T47D (cell line): ENCODE measurements at regions not wholly inside any gene's neighbourhood (a gene's known extent, or its start where the extent isn't known, plus 50 kb on each side); places are given as distances from the start of the nearest gene placed in this dataset.

ENCODE experiments used
- DNase-seq, 2 experiments: peaks; one replicate each; pipeline versions ENCODE4 v3.0.0 to v3.0.0-alpha.2; 2011 to 2012; ENCODE audit warnings: low read depth in 1 of 2, low spot score in 1 of 2
- JUND ChIP-seq: IDR thresholded peaks from 2 replicates; pipeline ENCODE4 v1.6.1; 2012; ENCODE audit warnings: low read depth
- in situ Hi-C: cut with HindIII; loops from 2 replicates; pipeline ENCODE4 v1.10.0; 2016; ENCODE audit warnings: low sequenced_read_pairs, low pct_unique_long_range_greater_than_20kb

DNA sequence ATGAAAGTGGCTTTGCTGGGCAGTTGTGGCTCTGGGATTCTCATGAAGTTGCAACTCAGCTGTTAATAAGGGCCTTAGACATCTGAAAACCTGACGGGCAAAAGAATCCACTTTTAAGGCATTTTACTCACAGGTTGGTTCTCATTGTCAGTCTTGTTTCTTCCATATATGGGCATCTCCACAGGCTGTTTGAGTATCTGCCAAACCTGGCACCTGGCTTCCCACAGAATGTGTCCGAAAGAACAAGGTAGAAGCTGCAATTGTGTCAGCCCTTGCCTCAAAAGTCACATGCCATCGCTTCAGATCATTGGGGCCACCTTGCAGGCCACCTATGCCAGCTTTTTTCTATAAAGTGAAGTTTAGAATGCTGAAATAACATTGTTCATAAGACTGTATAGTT, 102.4 kb downstream of the KCTD12 start:
- no peak for TF ChIP-seq JUND
- in situ Hi-C loops: no loop called here
- no peak for DNase-seq

DNA sequence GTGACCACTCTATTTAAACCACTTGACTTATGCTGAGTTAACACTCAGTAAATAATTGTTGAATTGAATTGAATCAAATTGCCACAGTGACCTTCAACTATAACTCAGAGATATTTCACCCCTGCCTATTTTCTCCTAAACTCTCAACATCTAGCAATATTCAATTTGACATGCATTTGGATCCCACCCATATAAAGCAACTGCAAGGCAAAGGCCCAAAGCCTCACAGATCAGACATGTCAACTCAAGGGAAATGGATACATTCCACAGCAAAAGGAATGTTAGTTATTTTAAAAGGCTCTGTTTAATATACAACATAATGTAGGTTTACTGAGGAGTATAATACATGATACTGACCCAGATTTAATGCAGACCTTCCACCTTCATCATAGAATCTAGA, 107.4 kb downstream of the KCTD12 start:
- in situ Hi-C loops: no loop called here
- no peak for TF ChIP-seq JUND
- DNase-seq: no peak

DNA sequence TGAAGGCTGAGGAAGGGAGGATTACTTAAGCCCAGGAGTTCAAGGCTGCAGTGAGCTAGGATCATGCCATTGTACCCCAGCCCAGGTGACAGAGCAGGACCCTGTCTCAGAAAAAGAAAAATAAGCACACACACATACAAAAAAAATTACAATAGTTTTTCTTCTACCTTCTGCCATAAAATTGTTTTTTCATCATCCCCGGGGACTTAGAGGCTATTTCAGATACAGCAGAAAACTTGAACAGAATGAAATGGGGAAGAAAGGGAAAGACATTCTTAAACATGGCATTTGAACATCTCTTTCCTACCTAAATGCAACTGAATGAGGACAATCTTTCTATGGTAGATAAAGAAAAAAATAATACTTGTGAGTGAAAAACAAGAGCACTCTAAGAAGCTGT, 109.1 kb downstream of the KCTD12 start:
- no peak for TF ChIP-seq JUND
- in situ Hi-C loops: no loop called here
- no peak for DNase-seq

DNA sequence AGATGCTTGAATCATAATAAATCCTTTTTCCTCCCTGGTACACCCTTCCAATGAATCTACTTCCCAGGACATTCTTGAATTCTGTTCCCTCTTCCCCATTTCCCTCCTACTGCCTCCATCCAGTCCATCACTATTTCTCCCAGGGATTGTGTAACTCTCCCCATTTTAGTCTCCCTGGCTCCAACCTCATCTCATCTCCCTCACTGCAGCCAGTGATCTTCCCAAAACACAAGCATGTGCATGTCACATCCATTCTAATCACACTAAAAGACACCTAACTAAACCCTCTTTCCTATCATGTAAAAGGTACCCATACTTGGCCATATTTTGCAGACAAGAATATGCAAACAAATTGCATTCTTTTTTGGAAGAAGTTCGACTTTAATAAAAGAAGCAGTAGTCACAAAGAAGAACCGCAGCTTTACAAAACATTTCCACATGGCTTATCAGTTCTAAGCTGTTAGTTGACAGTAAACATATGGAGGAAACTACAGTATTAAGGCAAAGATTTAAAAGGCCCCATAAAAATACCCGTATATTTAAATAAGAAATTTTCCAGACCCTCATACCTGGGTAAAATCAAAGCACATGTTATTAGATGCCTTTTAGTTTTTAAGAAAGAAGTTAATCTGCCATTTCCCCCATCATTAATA, 111.0 kb downstream of the KCTD12 start:
- in situ Hi-C loops: no loop called here
- no peak for TF ChIP-seq JUND
- no peak for DNase-seq

DNA sequence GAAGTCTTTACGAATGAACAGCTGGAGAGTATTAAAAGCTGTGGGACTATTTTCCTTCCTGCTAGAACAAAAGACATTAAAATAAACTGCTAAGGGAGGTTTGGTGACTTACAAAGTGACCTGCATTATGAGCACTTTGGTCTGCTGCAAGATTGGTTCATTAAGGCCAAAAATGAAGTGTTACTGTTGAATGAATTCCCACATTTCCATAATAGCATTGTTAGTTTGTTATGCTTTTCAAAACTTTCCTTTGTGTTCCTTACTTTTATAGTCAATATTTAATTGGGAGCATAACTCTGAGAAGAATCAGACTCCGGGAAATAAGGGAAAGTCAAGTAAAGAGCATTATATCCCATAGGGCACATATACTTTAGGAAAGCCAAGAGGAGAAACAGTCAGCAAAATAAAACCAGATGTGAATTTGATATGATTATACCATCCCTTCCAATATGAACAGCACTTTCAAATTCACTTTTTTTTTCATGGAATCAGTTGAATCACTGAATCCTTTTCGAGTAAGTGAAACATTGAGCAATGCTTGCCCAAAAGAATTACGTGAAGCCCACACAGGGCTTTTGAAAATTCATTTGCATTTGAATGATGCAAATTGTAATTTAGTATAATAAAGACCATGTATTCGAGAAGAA, 112.6 kb downstream of the KCTD12 start:
- DNase-seq: no peak
- TF ChIP-seq JUND: no peak
- in situ Hi-C loops: no loop called here

DNA sequence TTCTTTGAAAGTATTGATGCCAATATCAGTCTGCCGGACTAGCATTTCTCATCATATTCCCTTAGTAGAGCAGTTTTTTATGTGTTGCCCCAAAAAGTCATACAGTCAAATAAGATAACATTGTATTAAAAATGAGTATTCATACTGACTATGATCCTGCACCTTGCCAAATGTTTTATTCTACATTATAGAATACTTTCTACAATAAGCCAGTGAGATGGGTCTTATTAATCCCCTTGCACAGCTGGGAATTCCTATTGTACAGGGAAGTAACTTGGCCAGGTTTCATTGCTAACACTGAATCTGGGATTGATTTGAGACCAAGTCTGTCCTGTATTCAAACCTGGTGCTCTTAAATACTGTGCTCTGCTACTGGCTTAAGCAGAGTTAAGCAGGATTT, 114.0 kb downstream of the KCTD12 start:
- no peak for TF ChIP-seq JUND
- in situ Hi-C loops: no loop called here

DNA sequence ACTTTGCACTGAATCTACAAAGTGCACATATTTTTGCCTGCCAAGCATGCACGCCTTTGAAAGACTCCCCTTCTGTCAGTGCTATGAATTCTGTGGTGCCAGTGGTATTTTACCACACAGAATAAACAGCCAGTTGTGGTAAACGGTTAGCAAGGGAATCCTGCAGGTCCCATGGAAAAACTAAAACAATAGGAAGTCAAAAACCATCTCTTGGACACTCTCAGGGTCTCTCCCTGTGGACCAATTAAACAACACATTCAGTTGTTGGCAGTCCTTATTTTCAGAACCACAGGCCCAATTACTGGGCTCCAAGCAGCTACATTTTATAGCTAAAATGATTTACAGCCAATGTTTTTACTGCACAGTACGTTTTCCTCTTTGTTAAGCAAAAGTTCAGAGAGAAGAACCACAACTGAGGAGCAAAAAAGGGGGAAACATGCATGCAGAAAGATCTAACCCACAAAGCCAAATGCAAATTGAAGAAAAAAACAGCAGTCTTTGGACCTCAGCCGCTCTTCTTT, 116.9 kb downstream of the KCTD12 start:
- no peak for TF ChIP-seq JUND
- DNase-seq: no peak

More for the DNA sequence above, 114.0 kb downstream of the KCTD12 start:
- no peak for DNase-seq

DNA sequence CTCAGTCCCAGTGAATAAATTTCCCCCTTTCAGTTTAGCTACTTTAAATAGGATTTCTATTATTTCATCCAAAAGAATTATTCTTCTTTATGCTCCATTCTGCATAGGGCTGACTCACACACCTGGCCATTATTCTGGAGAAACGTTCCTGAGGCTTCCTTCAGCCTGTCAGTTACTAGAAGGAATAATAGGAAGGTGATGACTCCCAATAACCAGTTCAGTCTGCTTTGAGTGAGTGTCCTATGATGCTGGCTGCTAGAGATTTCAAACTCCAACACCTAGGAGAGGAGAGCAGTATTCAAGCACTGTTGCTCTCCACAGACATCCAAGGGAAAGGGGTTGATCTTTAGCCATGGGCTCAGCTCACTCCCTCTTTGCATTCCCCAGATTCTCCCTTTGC, 117.8 kb downstream of the KCTD12 start:
- no peak for DNase-seq
- in situ Hi-C loops: no loop called here
- no peak for TF ChIP-seq JUND

More for the DNA sequence above, 116.9 kb downstream of the KCTD12 start:
- in situ Hi-C loops: no loop called here

DNA sequence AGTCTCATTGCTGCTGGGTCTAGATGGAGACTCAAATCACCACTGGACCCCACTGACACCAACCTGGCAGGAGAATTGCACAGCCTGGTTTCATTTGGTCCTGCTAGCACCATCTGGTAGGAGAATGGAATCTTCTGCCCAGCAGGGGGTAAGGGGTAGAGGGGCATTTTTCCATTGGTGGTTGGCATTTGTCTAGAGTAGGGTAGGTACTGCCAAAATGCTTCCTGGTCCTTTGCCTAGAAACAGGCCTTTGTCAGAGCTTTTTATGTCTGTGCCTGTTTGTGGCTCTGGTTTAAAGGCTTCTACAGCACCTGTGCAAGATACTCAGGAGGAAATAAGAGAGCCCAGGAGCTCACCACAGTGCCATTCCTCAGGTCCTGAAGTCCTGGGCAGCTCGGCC, 121.3 kb downstream of the KCTD12 start:
- DNase-seq: no peak
- TF ChIP-seq JUND: no peak
- in situ Hi-C loops: no loop called here

DNA sequence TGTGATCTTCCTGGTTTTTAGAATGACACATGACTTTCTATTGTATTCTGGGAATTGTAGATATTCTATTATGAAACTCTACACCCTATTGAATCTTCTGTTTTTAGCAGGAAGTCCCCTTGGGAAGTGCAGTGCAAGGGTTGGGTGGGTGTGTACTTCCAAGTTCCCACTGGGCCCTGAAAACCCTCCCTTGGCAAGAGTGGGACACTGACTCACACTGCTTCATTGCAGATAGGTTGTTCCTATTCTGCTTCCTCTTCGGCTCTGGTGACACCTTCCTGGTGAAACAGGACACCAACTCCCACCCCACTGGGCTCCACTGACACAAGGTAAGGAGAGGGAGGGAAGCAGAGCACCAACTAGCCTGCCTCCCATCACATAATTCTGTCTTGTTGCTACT, 121.8 kb downstream of the KCTD12 start:
- TF ChIP-seq JUND: no peak
- in situ Hi-C loops: no loop called here
- DNase-seq: no peak

DNA sequence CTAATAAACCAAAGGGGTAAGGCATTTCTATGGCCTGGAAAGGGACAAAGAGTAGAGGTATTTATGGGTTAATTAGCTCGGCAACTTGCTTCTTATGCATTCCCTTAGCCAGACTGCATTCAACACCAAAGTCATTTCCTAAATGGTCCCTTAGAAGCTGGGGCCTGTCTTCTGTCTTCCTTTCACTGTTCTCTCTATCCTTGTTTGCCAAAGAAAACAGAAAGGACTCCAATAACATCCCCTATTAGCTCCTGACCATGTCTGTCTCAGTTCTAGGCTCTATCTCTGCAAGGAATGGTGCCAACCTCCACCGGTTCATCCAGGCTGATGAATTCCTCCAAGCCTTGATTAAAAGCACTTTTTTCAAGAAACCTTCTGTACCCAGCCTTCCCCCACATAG, 123.5 kb downstream of the KCTD12 start:
- TF ChIP-seq JUND: no peak
- in situ Hi-C loops: no loop called here
- no peak for DNase-seq

DNA sequence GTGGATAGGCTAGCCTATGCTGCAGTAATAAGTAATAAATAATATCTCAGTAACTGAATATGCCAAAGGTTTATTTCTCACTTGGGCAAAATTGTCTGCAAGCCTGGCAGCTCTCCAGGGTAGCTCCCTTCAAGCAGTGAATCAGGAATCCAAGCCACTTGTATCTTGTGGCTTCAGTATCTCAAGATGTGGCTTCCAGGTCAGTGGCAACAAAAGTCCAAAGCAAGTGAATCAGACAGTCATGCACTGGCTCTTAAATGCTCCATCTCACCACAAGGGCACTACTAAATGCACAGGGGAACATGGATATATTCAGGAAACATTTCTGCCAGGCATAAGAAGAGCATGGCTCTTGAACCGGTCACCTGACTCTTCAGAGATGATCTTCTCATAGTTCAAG, 126.3 kb downstream of the KCTD12 start:
- in situ Hi-C loops: no loop called here
- no peak for TF ChIP-seq JUND
- no peak for DNase-seq

DNA sequence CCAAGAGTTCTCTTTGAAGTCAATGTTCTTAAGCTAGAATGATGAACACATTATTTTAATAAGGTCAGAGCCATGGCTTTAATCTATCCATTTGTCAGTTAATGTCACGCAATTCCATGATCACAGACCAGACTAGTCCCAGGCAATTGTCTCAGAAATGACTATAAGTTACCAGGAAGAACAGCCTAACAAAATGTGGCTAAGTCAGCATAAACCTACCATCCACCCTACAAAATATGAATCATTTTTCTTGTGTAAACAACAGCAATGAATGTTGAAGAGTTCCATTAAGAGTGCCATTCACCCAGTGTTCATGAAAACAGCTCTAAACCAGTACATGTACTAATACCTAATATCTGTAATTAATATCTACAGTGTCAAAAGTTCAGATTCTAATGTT, 127.5 kb downstream of the KCTD12 start:
- DNase-seq: no peak
- TF ChIP-seq JUND: no peak
- in situ Hi-C loops: no loop called here
